Astrocyte of the cerebellum (primary cell): ENCODE measurements at regions not wholly inside any gene's neighbourhood (a gene's known extent, or its start where the extent isn't known, plus 50 kb on each side); places are given as distances from the start of the nearest gene placed in this dataset.

ENCODE experiments used
- DNase-seq: peaks from one replicate; pipeline ENCODE4 v3.0.0-alpha.2; 2011; ENCODE audit warnings: low read depth
- H3K4me3 ChIP-seq: 2 replicates; pipeline ENCODE4 v1.5.1; 2011; ENCODE audit warnings: mild to moderate bottlenecking, low read depth, low read length, moderate library complexity
- CTCF ChIP-seq: IDR thresholded peaks from 2 replicates; pipeline ENCODE4 v1.5.1; 2012; ENCODE audit warnings: low read length, low read depth, moderate library complexity, mild to moderate bottlenecking; ENCODE audit errors: missing control alignments
- in situ Hi-C: cut with HindIII; loops from 2 replicates; pipeline ENCODE4 v1.10.0; 2017; ENCODE audit warnings: low sequenced_read_pairs

- no peak for DNase-seq
- no peak overlapping the region for H3K4me3 ChIP-seq
- TF ChIP-seq CTCF, result no peak
- in situ Hi-C loops, result no loop called here
These were observed 72.5 kb upstream of the NEO1 start for GRCh38 chr15:72979791-72980190.

- H3K4me3 ChIP-seq, result no peak overlapping the region
- in situ Hi-C loops, result no loop called here
- TF ChIP-seq CTCF, result no peak
- no peak for DNase-seq
These were observed 73.0 kb upstream of the NEO1 start for GRCh38 chr15:72979308-72979707.

GRCh38 chr15:72978223-72978622, 74.0 kb upstream of the NEO1 start:
- H3K4me3 ChIP-seq, result no peak overlapping the region
- TF ChIP-seq CTCF, result no peak
- in situ Hi-C loops, result no loop called here
- DNase-seq, result no peak

- DNase-seq, result no peak
- H3K4me3 ChIP-seq, result no peak overlapping the region
- in situ Hi-C loops, result no loop called here
- no peak for TF ChIP-seq CTCF
These were observed 79.9 kb upstream of the NEO1 start for GRCh38 chr15:72972362-72972761.

- TF ChIP-seq CTCF, result no peak
- DNase-seq, result no peak
- no peak overlapping the region for H3K4me3 ChIP-seq
- in situ Hi-C loops, result no loop called here
These were observed 80.5 kb upstream of the NEO1 start for GRCh38 chr15:72971766-72972165.

- no peak for DNase-seq
- H3K4me3 ChIP-seq, result no peak overlapping the region
- no peak for TF ChIP-seq CTCF
- in situ Hi-C loops, result no loop called here
These were observed 81.1 kb upstream of the NEO1 start for GRCh38 chr15:72970933-72971760.
